HG03565 (cell line): ENCODE measurements at regions not wholly inside any gene's neighbourhood (a gene's known extent, or its start where the extent isn't known, plus 50 kb on each side); places are given as distances from the start of the nearest gene placed in this dataset.
"Not testable (repeated sequence)": the region's sequence is repeated elsewhere in the genome, so short reads cannot be mapped to it uniquely, and the experiment has no call there.

Experiments
- ATAC-seq: cut with Tn5 transposase; IDR thresholded peaks from one replicate; pipeline ENCODE4 v1.9.1; 2021; ENCODE audit warnings: mild to moderate bottlenecking, moderate library complexity; ENCODE audit not compliant: unreplicated experiment

GRCh38 chr6:130603391-130603790 lies 223.8 kb upstream of the SMLR1 start:
- ATAC-seq = no peak

DNA sequence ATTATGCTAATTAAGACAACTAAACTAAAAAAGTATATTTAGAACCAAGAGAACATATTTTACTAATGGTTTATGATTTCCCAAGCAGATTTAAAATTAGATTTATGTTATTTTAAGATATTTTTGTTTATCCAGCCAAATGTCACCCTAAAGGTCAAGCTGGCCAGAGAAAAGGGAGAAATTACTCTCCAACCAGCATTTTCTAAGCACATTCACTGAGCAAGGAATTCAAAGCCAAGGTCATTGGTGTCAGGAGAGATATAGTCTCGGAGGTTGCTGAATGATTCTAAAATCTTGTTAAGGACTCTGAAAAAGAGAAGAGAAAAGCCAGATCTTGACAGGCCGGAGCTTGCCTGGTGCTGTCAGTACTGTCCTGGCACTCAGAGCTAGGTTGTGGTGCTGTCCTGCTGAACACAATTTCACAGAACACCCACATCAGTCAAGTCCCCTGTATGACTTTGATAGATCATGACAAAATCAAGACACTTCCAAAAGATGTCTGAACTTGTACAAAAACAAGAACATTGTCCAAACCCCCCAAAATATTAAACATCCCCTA lies 222.3 kb upstream of the SMLR1 start:
- no peak for ATAC-seq

GRCh38 chr6:130610303-130610702 lies 216.9 kb upstream of the SMLR1 start:
- no peak for ATAC-seq

GRCh38 chr6:130611366-130611765 lies 215.8 kb upstream of the SMLR1 start:
- ATAC-seq = no peak

DNA sequence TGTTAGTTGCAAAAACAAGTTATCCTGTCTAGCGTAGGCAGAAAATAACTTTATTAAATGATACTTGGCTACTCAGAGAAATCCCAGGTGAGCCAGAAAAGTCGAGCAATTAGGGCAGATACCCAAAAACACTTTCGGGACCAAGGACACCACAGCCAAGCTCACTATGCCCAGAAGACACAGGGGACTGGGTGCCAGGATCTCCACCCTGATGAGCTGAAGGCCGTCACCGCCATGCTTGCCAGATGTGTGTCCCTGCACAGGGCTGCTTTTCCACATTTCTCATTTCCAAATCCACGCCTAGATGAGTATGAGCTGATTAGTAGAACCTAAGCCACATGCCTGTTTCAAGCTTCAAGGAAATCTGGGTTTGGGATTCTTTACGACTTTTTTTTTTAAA lies 214.0 kb upstream of the SMLR1 start:
- ATAC-seq = no peak

DNA sequence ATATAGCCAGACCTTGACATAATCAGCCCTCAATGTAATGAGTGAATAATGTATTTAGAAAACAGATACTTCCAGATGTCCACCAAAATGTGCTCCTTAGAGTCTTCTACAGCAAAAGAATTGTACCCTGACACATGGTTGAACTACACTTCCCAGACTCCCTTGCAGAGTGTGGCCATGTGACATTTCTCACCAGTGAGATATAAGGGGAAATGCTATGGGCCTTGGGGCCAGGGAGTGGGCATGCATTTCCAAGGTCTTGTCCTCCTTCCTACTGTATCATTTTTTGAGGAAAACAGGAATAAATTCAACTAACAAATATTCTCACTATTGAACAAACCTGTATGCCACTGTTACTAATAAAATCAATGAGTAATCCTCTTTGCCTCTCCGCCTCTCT lies 211.4 kb upstream of the SMLR1 start:
- no peak for ATAC-seq

DNA sequence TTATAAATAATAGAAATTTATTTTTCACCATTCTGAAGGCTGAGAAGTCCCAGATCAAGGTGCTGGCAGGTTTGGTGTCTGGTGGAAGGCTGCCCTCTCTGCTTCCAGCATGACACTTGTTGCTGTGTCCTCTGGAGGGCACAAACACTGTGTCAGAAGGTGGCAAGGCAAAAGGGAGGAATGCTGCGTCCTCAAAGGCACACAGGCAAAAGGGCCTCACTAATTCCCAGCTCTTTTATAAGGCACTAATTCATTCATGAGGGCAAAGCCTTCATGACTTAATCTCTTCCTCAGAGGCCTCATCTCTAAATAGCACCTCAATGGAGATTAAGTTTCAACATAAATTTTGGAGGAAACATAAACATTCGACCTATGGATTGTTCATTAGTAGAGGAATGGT lies 209.5 kb upstream of the SMLR1 start:
- no peak for ATAC-seq

DNA sequence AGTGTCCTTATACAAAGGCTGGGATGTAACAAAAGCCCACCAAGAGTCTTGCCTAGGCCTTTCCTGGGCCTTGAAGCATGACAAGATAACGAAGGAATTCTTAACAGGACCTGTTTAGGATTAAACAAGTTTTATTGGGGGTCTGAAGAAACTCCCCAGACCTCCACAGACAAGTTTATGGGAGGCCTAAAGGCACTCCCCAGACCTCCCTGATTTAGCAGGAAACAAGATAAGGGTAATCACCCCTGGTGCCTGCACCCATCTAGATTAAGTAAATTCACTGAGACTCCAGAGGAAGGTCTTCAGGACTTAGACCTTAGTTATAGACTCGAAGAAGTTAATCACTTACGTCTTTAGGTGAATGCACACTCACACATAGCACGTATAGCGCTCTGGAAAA lies 208.4 kb upstream of the SMLR1 start:
- ATAC-seq = not testable (repeated sequence)

DNA sequence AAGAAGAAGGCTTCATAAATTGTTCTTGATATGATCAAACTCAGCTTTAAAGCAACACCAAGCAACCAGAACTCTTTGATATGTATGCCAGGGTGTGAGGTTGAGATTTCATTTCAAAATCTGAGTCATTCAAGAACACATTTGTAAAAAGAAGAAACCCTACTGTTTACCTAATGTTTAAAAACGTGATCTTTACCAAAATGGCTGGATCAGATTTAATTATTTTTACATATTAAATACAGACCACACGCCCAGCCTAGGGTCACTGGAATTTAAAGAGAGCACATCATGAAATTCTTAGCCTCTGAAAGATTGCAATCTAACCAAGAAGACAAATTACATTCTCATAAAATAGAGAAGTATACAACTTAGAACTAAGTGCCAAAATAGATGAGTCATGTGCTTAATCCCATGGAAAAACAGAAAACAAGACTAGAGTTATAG lies 206.8 kb upstream of the SMLR1 start:
- ATAC-seq = no peak

- peak; percentile 34 for ATAC-seq
These were observed 205.1 kb upstream of the SMLR1 start for GRCh38 chr6:130622142-130622541.

- no peak for ATAC-seq
These were observed 203.2 kb upstream of the SMLR1 start for GRCh38 chr6:130624046-130624445.

- ATAC-seq = peak; percentile 82
These were observed 201.2 kb upstream of the SMLR1 start for GRCh38 chr6:130625825-130626527.

- no peak for ATAC-seq
These were observed 198.3 kb upstream of the SMLR1 start for GRCh38 chr6:130628862-130629261.

GRCh38 chr6:130629640-130630039 lies 197.6 kb upstream of the SMLR1 start:
- no peak for ATAC-seq

GRCh38 chr6:130632277-130632676 lies 194.9 kb upstream of the SMLR1 start:
- ATAC-seq = no peak

DNA sequence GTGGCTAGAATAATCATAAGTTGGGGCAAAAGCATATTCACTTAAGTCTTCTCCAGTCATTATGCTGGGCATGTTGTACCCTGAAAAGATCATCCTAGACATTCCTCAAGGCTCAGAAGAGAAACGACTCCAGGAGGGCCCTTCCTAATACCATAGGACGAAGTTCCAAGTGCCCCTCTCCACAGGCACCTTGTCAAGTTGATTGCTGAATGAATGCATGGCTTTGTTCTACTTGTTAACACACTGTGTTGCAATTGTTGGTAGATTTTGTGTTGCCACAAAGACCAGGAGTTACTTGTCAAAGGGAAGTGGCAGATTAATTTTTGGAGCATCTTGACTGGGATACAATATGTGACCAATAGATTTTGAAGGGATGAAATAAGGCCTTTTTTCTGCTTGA lies 194.3 kb upstream of the SMLR1 start:
- ATAC-seq = no peak

GRCh38 chr6:130643361-130643760 lies 183.8 kb upstream of the SMLR1 start:
- ATAC-seq = no peak

DNA sequence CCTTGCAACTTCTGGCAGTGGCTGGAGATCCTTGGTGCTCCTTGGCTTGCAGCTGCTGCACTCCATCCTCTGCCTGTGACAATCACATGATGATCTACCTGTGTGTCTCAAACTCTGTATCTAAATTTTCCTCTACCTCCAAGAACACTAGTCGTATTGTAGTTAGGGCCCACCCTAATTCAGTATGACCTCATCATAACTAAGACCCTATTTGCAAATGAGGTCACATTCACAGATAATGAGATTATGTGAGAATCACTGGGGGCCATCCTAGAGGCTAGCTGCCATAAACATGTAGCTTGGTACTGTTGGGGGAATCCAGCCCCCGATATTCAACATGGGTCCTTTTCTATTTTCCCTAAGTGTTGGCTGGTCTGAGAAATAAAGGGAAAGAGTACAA lies 183.0 kb upstream of the SMLR1 start:
- no peak for ATAC-seq

DNA sequence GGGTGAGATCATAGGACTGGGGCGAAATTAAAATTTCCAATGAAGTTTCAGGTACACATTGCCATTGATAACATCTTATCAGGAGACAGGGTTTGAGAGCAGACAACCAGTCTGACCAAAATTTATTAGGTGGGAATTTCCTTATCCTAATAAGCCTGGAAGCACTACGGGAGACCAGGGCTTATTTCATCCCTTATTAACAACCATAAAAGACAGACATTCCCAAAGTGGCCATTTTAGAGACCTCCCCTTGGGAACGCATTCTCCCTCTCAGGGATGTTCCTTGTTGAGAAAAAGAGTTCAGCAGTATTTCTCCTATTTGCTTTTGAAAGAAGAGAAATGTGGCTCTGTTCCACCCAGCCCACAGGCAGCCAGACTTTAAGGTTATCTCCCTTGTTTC lies 182.4 kb upstream of the SMLR1 start:
- not testable (repeated sequence) for ATAC-seq

GRCh38 chr6:130647246-130647645 lies 180.0 kb upstream of the SMLR1 start:
- ATAC-seq = no peak

DNA sequence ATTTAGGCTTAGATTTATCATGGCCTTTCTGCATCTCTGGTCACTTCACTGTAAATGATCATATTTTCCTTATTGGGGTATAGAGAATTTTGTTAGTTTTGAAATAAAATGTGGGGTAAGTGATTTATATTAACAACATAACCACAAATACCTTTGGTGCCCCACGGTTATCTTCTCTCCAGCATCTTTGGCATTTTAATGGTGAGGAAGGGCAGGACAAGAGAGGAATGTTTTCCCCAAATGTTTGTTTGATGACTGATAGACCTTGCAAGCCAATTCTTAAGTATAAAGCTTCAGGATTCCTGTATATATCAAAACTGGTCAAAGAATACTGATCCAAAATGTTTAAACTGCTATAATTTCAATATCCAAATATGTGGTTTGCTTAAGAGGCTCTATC lies 171.6 kb upstream of the SMLR1 start:
- no peak for ATAC-seq

DNA sequence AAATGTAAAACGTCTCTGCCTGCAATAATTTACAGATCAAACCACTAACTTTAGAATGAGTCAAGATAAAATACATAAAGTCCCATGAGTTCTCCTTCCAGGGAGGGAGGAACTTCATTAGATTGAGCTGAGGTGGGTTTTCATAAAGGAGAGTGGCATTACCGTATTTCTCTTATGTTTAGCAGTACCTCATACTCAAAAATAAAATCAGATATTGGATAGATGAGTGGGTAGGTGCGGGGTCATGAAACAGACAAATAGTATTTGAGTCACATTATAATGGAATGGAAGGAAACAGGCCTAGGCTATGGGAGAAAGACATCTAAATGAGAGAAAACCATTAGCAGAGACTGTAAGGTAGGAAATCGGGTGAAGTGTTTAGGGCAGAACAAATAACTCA lies 166.1 kb upstream of the SMLR1 start:
- ATAC-seq = no peak

- no peak for ATAC-seq
These were observed 160.4 kb upstream of the SMLR1 start for GRCh38 chr6:130666786-130667185.
